ENCODE measurements at regions not wholly inside any gene's neighbourhood (a gene's known extent, or its start where the extent isn't known, plus 50 kb on each side); places are given as distances from the start of the nearest gene placed in this dataset.
"Not testable (repeated sequence)": the region's sequence is repeated elsewhere in the genome, so short reads cannot be mapped to it uniquely, and the experiment has no call there.

- no peak for DNase-seq (ENCODE audit: low spot score)
Measured at GRCh38 chr5:86232246-86232645, 385.5 kb upstream of the COX7C start.

GRCh38 chr5:86244153-86244552, 373.6 kb upstream of the COX7C start:
- no peak for DNase-seq (ENCODE audit: low spot score)

- no peak for DNase-seq (ENCODE audit: low spot score)
Measured at GRCh38 chr5:86257871-86258270, 359.9 kb upstream of the COX7C start.

- DNase-seq (ENCODE audit: low spot score), result not testable (repeated sequence)
Measured at GRCh38 chr5:86284400-86285190, 333.1 kb upstream of the COX7C start.

GRCh38 chr5:86287437-86287836, 330.3 kb upstream of the COX7C start:
- not testable (repeated sequence) for DNase-seq (ENCODE audit: low spot score)

- not testable (repeated sequence) for DNase-seq (ENCODE audit: low spot score)
Measured at GRCh38 chr5:86289786-86290185, 328.0 kb upstream of the COX7C start.

GRCh38 chr5:86292811-86293210, 324.9 kb upstream of the COX7C start:
- not testable (repeated sequence) for DNase-seq (ENCODE audit: low spot score)

GRCh38 chr5:86302643-86303042, 315.1 kb upstream of the COX7C start:
- not testable (repeated sequence) for DNase-seq (ENCODE audit: low spot score)

GRCh38 chr5:86305050-86305449, 312.7 kb upstream of the COX7C start:
- DNase-seq (ENCODE audit: low spot score), result peak; percentile 34

GRCh38 chr5:86314951-86315350, 302.8 kb upstream of the COX7C start:
- no peak for DNase-seq (ENCODE audit: low spot score)

- no peak for DNase-seq (ENCODE audit: low spot score)
Measured at GRCh38 chr5:86320266-86320665, 297.5 kb upstream of the COX7C start.

GRCh38 chr5:86329318-86329717, 288.4 kb upstream of the COX7C start:
- DNase-seq (ENCODE audit: low spot score), result no peak

- DNase-seq (ENCODE audit: low spot score), result no peak
Measured at GRCh38 chr5:86330736-86331135, 287.0 kb upstream of the COX7C start.

- no peak for DNase-seq (ENCODE audit: low spot score)
Measured at GRCh38 chr5:86332851-86333250, 284.9 kb upstream of the COX7C start.

GRCh38 chr5:86337667-86338460, 279.9 kb upstream of the COX7C start:
- DNase-seq (ENCODE audit: low spot score), result no peak

GRCh38 chr5:86354664-86355063, 263.1 kb upstream of the COX7C start:
- DNase-seq (ENCODE audit: low spot score), result no peak

GRCh38 chr5:86360801-86361200, 256.9 kb upstream of the COX7C start:
- no peak for DNase-seq (ENCODE audit: low spot score)

- DNase-seq (ENCODE audit: low spot score), result no peak
Measured at GRCh38 chr5:86371061-86371460, 246.7 kb upstream of the COX7C start.

GRCh38 chr5:86374611-86375010, 243.1 kb upstream of the COX7C start:
- DNase-seq (ENCODE audit: low spot score), result no peak

- DNase-seq (ENCODE audit: low spot score), result no peak
Measured at GRCh38 chr5:86376214-86376613, 241.5 kb upstream of the COX7C start.

GRCh38 chr5:86403190-86403589, 214.6 kb upstream of the COX7C start:
- DNase-seq (ENCODE audit: low spot score), result no peak

- no peak for DNase-seq (ENCODE audit: low spot score)
Measured at GRCh38 chr5:86404256-86404655, 213.5 kb upstream of the COX7C start.

GRCh38 chr5:86407711-86408110, 210.0 kb upstream of the COX7C start:
- no peak for DNase-seq (ENCODE audit: low spot score)

Data from RKO (cell line).